CD4-positive, alpha-beta T cell treated with Interferon alpha-2 for 1 hour (primary cell): ENCODE measurements at regions not wholly inside any gene's neighbourhood (a gene's known extent, or its start where the extent isn't known, plus 50 kb on each side); places are given as distances from the start of the nearest gene placed in this dataset.
"Not testable (repeated sequence)": the region's sequence is repeated elsewhere in the genome, so short reads cannot be mapped to it uniquely, and the experiment has no call there.

Experiments
- DNase-seq, 2 donors: peaks; one replicate each; pipeline ENCODE4 v3.0.0-alpha.2; 2020 to 2022

GRCh38 chr4:81375745-81376144 lies 96.0 kb downstream of the RASGEF1B start:
- no peak for DNase-seq

- no peak for DNase-seq
Observed at GRCh38 chr4:81369886-81370285, 101.8 kb downstream of the RASGEF1B start.

- no peak for DNase-seq
Observed at GRCh38 chr4:81366779-81367178, 104.9 kb downstream of the RASGEF1B start.

- DNase-seq = no peak
Observed at GRCh38 chr4:81360737-81361136, 111.0 kb downstream of the RASGEF1B start.

GRCh38 chr4:81359207-81359606 lies 112.5 kb downstream of the RASGEF1B start:
- no peak for DNase-seq

DNA sequence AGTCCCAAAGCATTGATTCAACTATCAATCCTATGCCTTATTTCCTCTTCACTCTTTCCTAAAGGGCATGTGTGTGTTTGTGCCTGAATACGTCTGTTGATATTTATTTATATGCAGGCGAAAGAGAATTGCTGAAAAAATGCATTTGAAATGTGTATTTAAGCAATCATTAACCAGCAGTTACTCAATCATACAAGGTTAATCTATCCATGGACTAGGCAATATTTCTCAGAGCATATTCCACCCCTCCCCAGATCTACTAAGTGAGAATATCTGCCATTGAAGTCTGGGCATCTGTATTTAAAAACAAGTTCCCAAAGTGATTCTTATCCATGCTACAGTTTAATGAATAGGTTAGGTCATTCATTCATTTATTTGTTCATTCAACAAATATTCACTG lies 113.6 kb downstream of the RASGEF1B start:
- DNase-seq = no peak

DNA sequence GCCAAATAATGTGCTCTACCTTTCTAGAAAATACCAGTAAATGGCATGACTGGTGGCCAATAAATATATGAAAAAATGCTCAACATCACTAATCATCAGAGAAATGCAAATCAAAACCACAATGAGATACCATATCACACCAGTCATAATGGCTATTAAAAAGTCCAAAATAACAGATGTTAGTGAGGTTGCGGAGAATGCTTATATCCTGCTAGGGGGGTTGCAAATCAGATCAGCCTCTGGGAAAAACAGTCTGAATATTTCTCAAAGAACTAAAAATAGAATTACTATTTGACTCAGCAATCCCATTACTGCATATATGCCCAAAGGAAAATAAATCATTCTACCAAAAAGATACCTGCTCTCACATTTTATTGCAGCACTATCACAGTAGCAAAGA lies 115.1 kb downstream of the RASGEF1B start:
- no peak for DNase-seq

- no peak for DNase-seq
Observed at GRCh38 chr4:81355136-81355535, 116.6 kb downstream of the RASGEF1B start.

- DNase-seq = no peak
Observed at GRCh38 chr4:81353861-81354260, 117.8 kb downstream of the RASGEF1B start.

GRCh38 chr4:81352446-81352835 lies 119.3 kb downstream of the RASGEF1B start:
- no peak for DNase-seq

DNA sequence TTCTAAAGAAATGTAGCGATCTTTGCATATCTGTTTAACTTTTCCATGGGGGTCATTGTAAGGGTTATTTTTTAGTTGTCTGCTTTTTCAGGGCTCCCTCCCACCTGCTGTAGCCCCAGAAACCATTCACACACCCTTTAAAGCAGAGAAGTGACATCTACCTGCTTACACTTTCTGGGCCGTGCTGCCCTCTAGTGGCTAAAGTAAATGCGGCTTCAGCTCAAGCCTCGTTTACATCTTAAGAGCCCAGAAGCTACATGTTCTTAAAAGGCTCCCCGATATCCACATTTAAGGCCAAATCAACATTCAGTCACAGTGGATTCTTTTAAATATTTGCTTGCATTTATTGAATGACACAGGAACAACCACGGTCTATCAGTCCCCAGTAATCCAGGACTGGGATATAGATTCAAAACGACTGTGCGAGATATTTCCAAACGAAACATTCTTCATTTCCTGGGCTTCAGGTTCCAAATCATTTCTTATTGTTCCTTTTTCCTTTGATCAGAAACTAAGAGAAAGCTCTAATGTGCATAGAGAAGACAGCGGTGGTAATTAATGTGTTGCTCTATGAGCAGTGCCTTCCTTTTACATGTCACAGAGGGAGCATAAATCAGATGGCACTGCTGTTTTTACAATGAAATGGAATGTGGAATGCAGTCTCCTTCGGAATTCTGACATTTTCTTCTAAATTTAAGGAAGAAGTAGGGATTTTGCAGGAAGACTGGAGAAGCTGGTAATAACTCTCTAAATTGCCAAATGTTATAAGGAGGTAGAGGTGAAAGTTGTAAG lies 119.9 kb downstream of the RASGEF1B start:
- DNase-seq = peak; percentile 39 to 56

DNA sequence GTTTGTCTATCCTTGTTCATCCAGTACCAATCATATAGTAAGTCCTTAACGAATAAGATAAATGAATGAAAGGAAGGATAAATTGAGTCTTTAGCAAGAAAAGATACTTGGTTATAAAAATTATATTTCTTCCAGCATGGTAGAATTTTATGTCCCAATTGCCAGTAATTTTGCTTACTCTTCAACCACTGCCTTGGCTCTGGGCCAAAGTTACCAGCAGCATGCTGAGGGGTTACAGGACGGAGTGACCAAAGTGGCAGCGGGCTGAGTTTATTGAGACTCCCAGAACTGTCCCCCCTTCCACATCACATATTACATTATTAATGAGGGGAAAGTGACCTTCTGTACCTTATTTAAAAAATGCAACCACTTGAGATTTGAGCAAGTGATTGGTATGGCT lies 121.7 kb downstream of the RASGEF1B start:
- no peak for DNase-seq

GRCh38 chr4:81348778-81349094 lies 123.0 kb downstream of the RASGEF1B start:
- no peak for DNase-seq

GRCh38 chr4:81348086-81348777 lies 123.5 kb downstream of the RASGEF1B start:
- DNase-seq = no peak

GRCh38 chr4:81346719-81347118 lies 125.0 kb downstream of the RASGEF1B start:
- DNase-seq = no peak

- no peak for DNase-seq
Observed at GRCh38 chr4:81343536-81343935, 128.2 kb downstream of the RASGEF1B start.

- DNase-seq = no peak
Observed at GRCh38 chr4:81343046-81343445, 128.0 kb upstream of the PRKG2 start.

- no peak for DNase-seq
Observed at GRCh38 chr4:81337211-81337610, 122.2 kb upstream of the PRKG2 start.

DNA sequence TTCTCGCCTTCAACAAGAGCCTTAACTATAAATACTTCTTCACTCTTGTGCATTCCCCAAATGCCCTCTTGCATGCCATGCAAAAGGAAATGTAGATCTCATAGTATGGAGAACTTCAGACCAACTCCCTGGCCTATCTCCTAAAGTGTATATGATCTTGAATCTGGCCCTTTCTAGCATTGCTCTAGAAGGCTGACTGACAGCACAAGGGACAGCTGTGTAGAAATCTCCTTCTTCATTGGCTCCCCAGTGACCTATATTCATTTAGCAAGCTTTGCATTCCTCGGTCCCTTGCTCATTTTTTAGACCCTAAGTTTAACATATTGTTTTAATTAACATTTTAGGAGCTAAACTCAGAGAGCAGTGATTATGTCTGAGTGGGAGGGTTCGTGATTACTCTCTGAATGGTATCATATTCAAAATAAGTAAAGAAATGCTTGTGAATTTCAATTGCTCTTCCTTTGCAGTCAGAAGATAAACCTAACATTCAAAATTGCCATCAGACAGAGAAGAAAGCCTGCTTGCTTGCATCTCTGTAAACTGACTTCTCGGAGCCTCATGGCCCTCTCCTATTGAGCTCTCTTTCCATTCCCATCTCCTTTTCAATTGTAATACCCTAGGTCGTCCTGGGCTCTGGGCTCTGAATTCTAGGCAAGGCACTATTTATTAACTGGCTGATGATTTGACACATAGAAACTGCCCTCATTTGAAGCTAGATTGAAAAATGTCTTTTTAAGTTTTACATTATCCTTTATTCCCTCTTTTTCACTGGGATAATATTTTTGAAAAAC lies 120.3 kb upstream of the PRKG2 start:
- no peak for DNase-seq

DNA sequence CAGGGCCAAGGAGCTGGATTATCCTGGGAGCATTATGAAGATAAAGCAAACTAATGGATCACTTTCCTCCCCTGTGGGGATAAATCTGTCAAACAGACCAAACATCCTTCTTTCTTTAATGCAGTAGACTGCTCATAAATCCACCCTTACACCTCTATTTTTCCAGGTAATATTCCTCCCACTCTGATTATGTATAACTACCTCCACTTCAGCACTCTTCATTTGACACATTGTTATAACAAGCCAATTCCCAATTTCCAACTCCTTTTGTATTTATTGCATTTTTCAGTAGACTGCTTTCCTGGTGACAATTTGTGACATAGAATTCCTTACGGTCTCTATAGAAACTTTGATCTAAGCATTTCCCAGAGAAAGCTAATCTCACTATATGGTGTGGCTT lies 115.0 kb upstream of the PRKG2 start:
- DNase-seq = no peak

DNA sequence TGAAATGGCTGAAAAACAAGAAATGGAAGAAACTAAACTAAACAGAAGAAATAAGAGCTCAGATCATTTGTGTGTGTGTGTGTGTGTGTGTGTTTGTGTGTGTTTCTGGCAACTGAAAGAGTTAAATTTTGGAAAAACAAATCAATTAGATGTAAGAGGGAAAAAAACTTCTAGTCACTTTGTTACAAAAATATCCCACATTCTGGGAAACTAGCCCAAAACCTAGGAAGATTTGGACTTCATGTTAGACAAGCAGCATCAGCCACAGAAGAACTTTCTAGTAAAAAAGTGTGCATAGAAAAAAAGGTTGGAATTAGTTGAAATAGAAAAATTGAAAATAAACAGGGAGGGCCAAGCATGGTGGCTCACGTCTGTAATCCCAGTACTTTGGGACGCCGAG lies 111.6 kb upstream of the PRKG2 start:
- no peak for DNase-seq

GRCh38 chr4:81324594-81324993 lies 109.6 kb upstream of the PRKG2 start:
- not testable (repeated sequence) for DNase-seq

- no peak for DNase-seq
Observed at GRCh38 chr4:81319657-81320056, 104.6 kb upstream of the PRKG2 start.

DNA sequence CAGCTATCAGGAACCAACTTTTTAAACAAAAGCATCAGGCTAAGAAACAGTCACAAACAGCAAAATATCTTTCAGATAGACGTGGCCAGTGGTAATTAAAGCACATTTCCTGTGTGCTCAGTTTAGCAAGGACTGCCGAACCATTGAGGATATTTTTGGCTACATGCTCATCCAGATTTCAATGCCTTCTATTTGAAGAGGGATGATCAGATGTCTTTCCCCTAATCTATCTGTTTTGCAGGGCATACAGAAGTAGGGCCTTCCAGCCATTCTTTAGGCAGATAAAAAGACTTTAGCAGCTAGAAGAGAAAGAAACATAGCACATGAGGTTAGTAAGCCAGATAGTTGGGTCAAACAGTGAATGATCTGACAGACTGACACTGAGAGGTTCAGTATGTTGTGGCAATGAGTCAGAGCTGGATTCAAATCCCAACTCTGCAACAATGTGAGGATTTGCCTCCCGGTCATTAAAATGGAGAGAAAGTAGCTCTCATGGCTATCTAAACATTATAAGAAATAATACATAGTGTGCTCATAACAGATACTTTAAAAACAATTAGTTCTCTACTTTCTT lies 100.0 kb upstream of the PRKG2 start:
- DNase-seq = no peak
